HK-2 (cell line): ENCODE measurements at regions not wholly inside any gene's neighbourhood (a gene's known extent, or its start where the extent isn't known, plus 50 kb on each side); places are given as distances from the start of the nearest gene placed in this dataset.

Source experiments
- DNase-seq: peaks from one replicate; pipeline ENCODE4 v3.0.0-alpha.2; 2018; ENCODE audit not compliant: unreplicated experiment

DNA sequence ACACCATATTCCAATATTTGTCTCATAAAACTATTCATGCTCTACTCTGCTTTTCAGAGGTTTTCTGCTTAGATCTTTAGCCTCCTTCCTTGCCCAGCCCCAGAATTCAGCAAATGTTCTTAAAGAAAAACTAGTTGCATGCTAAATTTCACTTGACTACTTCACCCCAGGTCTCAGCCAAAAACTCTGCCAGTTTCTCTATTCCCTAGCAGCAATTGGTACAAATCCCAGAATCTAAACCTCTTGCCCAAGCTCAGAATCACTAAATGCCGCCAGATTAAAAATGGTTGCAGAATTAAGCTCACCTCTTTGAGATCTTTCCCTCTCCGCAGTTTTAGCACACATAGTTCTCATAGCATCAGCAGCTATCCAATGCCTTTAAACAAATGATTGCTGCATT is 331.2 kb upstream of the SMARCA2 start:
- DNase-seq = no peak

DNA sequence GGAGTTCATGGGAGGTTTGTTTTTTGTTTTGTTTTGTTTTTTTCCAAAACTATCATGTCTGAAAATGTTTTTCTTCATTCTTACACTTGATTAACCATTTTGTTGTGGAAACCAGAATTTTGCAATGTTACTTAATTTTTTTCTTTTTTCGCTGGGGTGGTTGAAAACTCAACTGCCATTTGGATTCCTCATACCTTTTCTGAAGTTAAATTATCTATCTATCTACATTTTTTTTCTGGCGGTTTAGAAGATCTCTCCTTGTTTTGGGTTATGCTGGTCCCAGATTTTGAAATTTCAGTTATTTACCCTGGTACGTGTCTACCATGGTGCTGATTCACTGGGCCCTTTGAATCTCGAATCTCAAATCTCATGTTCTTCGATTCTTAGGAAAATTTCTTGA is 316.2 kb upstream of the SMARCA2 start:
- DNase-seq = no peak

DNA sequence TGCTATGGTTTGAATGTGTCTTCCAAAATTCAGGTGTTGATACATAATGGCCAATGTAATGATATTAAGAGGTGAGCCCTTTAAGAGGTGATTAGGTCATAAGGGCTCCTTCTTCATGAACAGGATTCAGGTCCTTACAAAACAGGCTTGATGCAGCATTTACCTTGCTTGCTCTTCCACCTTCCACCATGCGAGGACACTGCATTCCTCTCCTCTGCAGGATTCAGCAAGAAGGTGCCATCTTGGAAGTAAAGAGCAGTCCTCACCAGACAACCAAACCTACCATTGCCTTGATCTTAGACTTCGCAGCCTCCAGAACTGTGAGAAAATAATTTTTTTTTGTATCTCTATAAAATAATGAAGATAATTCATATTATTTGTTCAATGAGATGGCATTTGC is 314.0 kb upstream of the SMARCA2 start:
- no peak for DNase-seq

DNA sequence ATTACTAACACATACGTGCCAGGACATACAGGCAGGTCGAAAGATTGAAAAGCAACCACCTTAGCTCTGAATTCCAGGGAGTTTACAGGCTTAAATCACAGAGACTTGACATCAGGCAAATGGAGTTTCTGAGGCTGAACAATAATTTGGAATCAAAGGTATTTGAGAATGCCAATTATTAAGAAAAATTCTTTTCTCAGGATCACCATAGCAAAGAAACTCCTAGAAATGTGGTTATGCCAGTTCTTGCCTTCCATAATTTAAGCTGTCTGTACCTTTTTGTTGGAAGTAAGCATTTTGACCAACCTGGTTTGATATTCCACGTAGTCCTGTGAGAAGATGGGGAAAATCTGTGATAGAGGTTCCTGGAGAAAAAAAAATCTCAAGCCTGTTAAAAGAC is 312.4 kb upstream of the SMARCA2 start:
- DNase-seq = no peak

DNA sequence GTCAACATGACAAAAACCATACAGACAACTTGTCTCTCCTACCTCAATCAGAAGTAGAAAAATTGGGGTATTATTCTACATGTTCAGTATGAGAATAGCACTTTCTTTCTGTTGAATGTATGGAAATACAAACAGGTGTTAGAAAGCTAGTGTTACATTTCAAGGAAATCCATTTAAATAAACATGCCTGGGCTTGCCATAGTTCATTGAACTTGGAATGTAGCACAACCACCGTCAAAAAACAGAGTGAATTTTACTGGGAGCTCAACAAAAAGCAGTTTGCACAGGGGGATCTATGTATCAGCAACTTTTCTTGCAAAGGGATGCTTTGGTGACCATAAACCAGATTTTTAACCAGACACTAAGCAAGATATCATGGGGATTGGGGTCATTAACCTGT is 307.9 kb upstream of the SMARCA2 start:
- no peak for DNase-seq

DNA sequence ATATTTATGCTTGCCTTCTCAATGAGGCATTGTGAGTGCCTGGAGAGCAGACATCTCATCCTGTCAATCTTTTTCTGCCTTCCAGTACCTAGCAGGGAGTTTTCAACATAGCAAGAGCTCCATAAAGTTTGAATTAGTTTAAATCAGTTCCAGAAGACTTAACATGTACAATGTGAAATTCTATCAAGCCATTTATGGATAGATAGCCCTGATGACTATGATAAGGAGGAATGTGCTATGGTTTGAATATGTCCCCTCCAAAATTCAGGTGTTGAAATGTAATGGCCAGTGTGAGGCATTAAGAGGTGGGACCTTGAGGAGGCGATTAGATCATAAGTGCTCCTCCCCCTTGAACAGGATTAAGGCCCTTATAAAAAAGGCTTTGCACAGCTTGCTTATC is 306.9 kb upstream of the SMARCA2 start:
- no peak for DNase-seq

DNA sequence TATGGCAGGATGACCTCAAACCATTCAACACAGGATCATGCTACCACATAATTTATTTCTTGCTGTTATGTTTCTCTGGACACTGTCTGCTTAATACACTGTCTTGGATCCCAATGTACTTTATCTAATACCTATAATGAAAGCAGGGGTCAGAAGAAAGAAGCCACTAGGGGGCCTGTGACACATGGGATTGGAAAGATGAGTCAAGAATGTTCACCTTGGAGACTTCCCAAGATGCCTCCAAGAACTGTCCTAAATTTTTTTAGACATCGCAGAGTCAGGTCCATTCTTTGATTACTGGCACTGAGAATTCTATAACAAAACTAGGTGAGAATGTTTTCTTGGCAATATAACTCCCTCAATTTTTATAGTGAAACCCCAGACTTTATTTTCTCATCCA is 305.8 kb upstream of the SMARCA2 start:
- DNase-seq = no peak

DNA sequence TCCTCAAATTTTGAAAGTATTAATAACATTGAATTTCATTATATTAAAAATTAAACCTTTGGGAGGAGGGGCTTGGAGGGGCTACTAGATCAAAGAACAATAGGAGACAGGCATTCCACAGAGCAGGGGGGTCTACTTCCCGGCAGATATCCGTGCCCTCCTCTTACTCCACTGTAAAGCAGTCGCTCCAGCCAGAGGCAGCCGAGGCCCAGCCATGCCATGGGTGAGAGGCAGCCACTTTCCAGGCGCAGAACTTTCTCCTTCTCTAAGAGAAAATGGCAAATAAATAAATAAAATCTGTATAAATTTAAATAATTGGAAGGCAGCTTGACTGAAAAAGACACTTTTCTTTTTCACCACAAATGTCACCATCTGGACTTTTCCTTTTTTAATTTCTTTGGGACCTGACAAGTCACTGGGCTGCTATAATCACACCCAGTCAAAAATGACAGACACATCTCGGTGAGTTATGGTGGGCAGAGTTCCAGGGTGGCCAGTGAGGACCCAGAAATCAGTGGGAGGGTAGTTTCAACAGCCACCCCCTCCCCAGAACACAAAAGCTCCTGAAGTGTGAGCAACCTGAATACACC is 302.2 kb upstream of the SMARCA2 start:
- DNase-seq = no peak

DNA sequence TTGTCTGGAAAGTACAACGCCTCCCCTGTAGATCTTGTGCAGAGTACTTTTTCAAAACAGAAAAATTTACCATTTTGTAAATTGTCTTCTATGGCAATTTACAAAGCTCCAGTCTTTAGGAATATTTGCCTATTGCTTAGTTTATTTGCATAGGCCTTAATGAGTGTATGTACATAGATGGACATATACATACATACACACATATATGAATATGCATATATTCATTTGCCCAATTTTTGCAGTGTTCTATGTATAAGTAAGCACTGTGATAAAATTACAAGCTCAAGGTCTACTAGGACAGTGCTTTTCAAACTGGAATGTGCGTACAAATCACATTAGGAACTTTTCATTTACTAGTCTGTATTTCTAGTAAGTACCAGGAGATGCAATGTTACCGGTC is 301.3 kb upstream of the SMARCA2 start:
- DNase-seq = no peak

DNA sequence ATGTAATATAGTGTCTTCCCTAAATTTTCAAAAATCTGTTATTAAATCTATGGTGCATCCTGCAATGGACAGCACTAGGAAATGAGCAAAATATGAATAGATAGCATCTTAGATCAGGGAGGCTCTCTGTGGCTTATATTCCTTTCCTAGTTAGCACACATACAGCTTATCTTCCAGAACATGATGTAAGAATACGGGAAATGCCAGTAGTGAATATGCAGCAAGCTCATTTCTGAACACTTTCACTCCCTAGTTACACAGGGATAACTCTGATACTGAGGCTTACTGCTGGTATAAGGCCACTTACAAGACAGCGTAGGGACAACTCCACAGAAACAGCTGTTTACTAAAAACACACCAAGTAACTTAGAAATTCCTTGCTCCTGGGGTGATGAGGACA is 297.3 kb upstream of the SMARCA2 start:
- no peak for DNase-seq

DNA sequence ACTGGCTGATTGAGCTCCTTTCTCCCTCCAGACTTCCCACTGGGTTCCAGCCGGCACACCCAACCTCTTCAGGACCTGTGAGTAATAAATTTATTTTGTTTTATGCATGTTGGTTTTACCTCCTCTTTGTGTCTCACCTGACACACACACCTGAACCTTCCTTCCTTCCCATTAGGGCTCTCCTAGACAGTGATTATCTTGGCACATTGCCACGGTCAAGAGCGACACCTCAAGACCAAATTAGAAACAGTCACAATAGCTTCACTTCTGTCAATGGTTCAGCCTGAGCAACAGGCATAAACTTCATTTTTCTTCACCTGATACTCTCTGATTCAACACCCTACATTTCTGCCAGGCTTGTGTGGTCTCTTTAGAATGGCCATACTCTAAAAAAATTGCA is 296.3 kb upstream of the SMARCA2 start:
- no peak for DNase-seq

DNA sequence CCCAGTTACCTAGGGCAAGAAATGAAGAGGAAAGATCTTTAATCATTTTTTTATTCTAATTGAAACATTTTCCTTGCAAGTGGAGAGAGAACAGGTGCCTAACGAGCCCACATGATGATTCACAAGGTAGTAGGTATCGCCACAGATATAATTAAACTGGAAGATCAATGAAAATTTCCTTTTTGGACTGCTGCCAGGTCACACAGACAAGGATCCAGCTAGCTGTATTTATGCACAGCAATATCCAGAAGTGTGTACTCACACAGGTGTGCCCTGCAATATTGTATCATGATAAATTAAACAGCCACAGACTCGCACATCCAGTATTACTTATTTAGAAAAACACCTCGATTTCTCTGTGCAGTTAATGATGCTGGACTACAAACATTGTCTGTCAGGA is 294.0 kb upstream of the SMARCA2 start:
- no peak for DNase-seq

DNA sequence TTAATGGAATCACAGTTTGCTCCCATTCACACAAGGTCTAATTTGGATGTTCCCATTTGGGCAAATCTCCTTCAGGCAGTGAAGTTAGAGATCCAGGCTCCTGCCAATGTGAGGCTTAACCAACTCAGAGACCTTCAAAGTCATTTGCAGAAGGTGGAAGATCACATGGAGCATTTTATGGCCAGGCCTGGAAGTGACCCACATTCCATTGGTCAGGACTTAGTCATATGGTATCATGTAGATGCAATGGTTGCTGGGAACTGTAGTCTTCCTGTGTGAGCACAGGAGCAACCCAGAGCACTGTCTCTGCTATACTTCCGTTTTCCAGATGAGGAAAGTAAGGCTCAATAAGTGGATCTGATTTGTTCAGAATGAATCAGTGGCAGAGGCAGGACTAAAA is 292.7 kb upstream of the SMARCA2 start:
- DNase-seq = no peak

DNA sequence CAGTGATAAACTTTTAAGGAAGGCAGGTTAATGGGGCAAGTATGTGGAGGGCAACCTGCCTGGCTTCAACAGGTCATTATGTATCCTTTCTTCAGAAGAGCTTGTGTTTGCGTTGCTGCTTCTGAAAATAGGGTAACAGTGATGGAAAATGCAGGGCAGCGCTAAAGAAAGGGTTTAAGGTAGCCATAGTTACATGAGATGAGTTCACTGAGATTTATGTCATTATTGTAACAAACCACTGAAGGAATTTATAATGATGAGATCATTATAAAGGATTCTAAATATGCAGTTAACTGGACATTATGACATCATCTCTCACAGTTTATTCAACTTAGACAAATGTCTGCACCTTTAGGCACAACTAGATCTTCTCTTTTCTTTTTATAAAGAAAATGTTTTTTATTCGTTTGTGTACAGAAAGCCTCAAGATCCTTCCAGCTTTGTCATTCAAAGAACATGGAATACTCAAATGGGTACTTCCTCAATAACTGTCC is 291.6 kb upstream of the SMARCA2 start:
- no peak for DNase-seq

DNA sequence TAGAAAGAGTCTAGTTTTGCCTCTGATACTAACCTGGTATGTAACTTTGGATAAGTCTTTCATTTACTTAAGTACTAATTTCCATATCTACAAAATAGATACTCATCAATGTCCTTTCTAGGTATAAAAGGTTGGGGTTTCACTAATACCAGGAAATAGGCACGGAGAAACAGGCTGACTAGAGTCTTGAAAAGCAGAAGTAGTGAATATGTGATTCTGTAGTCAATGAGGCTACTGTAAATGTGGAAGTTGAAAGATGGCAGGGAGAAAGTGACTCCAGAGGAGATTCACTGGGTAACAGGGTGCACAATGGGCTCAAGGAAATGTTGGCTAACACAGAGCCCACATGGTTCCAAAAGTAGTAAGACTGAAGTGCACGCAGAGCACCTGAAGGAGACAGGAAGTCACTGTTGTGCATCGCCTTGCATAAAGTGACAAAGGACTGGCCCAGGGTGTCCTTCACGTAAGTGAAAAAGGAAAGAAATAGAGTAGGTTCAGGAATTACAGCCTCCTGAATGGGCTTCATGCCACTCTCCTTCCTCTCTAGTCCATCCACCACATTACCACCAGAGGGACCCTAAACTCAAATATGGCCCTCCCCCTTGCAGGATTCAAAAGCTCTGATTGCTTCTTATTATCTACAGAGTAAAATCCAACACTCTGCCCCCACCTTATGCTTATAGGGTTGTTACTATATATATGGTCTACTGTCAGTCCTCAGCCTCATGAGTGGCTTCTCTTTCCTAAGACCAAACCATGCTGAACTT is 288.0 kb upstream of the SMARCA2 start:
- DNase-seq = no peak

DNA sequence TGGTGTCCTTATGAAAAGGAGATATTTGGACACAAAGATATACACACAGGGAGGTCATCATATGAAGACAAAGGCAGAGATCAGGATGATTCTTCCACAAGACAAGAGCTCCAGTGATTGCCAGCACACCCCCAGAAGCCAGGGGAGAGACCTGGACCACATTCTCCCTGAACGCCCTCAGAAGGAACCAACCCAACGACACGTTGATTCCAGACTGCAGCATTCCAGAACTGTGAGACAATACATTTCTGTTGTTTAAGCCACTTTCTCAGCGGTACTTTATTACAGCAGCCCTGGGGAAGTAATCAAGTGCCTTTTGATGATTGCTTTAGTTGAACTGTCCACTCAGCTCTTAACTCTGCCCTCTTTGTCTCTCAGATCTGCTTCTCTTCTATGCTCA is 285.5 kb upstream of the SMARCA2 start:
- DNase-seq = no peak

DNA sequence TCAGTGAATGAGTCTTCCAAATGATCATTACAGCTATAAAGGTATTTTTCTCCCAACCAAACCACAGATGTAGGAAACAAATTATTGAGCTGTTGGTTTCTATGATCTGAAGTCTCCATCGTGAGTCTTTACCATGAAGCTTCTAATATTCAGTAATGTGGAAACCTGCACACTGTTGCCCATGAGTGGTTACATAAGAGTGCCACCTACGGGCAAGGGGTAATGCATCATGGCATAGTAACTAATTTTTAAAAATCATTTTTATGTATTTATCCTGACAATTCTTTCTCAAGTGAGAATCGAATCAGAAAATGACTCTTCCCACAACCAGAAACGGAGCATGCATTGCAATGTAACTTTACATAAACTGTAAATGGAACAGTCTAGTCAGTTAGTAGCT is 282.5 kb upstream of the SMARCA2 start:
- no peak for DNase-seq

DNA sequence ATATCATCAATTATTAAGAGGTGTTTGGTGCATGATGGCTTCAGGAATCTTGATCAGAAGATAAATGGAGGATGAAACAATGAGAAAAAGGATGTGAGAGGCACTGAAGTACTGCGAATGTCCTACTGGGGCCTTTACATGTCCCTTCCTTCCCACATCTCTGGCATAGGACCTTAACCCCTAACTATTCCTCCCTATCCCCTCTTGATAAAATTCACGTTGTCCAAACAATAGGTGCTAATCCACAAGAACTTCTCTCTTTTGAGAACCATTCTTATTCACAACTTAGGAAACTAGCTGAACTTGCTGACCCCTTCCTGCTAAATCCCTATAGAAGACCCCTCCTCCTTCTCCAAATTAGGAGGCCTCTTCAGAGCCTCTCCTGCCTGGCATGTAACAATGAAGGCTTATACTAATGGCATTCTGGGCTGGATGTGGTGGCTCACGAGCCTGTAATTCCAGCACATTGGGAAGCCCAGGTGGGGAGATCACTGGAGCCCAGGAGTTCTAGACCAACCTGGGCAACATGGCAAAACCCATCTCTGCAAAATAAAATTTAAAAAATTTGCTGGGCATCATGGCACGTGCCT is 276.5 kb upstream of the SMARCA2 start:
- no peak for DNase-seq

DNA sequence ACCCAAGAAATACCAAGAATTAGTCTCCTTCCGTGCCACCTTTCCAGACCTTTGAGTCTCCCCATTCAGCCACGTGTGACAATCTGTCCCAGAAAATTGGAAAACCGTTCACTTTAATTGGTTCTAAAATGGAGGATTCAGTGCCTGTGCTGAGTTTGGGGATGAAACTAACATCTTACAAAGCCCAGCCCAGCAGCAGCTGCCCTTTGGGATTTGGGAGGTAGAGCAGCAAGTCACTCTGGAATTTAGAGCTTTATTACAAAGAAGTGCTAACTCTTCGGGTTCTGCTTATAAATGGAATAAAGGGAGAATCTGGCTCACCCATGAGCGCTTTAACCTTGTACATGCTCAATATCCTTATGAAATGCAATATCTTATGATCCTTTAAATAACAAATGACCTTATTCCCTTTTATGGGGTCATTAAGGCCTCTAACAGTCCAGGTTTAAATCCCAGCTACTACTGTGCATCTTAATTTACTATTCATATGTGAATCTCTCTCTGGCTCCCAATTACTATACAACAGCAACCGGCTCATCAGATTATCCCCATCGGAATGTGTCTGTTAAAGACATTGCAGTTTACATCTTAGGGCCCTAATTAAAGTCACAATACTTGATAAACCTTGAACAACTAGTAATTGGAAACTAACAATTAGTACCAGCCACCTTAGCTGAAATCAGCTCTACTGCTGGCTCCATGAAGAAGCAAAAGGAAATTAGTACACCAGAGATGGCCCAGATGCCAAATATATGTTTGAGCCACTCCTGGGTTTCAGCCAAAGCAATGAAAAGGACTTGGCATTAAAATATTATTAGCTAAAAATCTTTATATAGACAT is 271.8 kb upstream of the SMARCA2 start:
- no peak for DNase-seq

DNA sequence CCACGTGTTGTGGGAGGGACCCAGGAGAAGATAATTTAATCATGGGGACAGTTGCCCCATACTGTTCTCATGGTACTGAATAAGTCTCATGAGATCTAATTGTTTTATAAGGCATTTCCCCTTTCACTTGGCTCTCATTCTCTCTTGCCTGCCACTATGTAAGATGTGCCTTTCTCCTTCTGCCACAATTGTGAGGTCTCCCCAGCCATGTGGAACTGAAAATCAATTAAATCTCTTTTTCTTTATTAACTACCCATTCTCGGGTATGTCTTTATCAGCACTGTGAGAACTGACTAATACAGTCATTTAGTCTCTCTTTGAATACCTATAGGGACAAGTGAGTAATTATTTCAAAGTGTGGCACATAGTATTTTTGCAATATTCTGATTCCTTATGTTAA is 269.2 kb upstream of the SMARCA2 start:
- no peak for DNase-seq

DNA sequence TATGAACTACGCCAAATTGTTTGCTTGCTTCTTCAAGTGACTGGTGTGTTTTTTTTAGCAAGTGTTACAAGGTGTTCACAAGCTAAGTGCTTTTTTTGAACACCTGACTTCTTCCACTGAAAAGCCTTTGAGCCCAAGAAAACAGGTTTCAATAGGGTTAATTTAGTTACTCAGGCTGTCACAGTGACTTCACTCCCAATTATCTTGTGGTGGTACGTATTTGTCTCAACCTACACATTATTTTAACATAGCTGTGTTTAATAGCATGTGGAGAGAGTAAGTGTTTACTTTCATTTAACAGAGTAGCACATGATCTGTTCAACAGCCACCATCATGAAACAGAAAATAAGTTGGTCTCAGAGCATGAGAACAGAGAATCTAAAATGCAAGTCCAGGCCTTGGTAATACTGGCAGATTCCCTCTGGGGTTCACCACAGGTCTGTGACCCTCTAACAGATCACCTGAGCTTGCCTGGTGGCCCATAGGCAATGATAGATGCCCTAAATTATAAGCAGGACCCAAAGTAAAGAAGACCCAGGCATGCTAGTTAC is 267.7 kb upstream of the SMARCA2 start:
- no peak for DNase-seq

DNA sequence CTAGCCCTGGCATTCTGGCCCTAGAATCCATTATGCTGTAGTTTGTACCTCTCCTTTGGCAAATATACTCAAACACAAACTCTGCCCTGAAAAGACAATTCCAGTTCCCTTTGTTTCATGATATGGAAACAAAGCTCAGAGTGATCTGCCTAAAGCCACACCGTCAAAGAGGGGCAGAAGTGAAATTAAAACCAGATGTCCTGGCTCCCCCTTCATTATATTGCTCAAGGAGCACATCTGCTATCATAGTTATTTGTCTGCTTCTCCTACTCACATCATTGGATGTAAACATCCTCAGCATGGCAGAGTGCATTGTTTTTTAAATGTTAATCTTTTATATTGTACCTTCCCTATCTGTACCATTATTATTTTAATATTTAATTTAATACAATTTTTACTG is 266.7 kb upstream of the SMARCA2 start:
- no peak for DNase-seq
